Kidney (tissue), 13 donors: ENCODE measurements at regions not wholly inside any gene's neighbourhood (a gene's known extent, or its start where the extent isn't known, plus 50 kb on each side); places are given as distances from the start of the nearest gene placed in this dataset.
A peak's percentile ranks its signal among the peaks of the same experiment; 100 is the strongest.

Experiments used
- DNase-seq, 5 donors: peaks; one replicate each; pipeline ENCODE4 v3.0.0-alpha.2; 2013 to 2020
- FAIRE-seq: peaks from 2 replicates; lab custom pipeline; 2012; peaks lifted over from hg19 to GRCh38; lab: Jason Lieb, UNC
- H3K27ac ChIP-seq, 2 donors: one replicate each; pipeline ENCODE4 v1.7.0; 2013; ENCODE audit warnings: low read depth in 2 of 2, low read length in 2 of 2, inconsistent platforms in 1 of 2
- H3K27me3 ChIP-seq: one replicate; pipeline ENCODE4 v1.7.1; 2013; ENCODE audit warnings: low read length, inconsistent platforms; ENCODE audit not compliant: control insufficient read depth, insufficient read depth
- H3K36me3 ChIP-seq, 3 donors: one replicate each; pipeline versions ENCODE4 v1.7.0 to v1.7.1; 2013; ENCODE audit warnings: low read length in 3 of 3, control low read depth in 1 of 3, inconsistent platforms in 1 of 3; ENCODE audit not compliant: insufficient read depth in 3 of 3, control insufficient read depth in 2 of 3
- H3K4me1 ChIP-seq, 3 donors: one replicate each; pipeline versions ENCODE4 v1.7.0 to v1.7.1; 2013; ENCODE audit warnings: low read length in 3 of 3, inconsistent platforms in 1 of 3, low read depth in 1 of 3; ENCODE audit not compliant: control insufficient read depth in 2 of 3, insufficient read depth in 2 of 3
- H3K4me3 ChIP-seq, 3 donors: one replicate each; pipeline versions ENCODE4 v1.7.0 to v1.8.1; 2013; ENCODE audit warnings: low read length in 3 of 3, control low read depth in 1 of 3, inconsistent platforms in 1 of 3
- H3K9ac ChIP-seq, 3 donors: one replicate each; pipeline versions ENCODE4 v1.7.0 to v1.7.1; 2013; ENCODE audit warnings: low read length in 3 of 3, control low read depth in 1 of 3, inconsistent platforms in 1 of 3
- H3K9me3 ChIP-seq, 3 donors: one replicate each; pipeline versions ENCODE4 v1.7.0 to v1.7.1; 2013; ENCODE audit warnings: low read length in 3 of 3, control low read depth in 1 of 3, inconsistent platforms in 1 of 3; ENCODE audit not compliant: control insufficient read depth in 2 of 3, insufficient read depth in 1 of 3
- intact Hi-C: fragments of 100-400 bp; cut with DNase I; formaldehyde crosslinking; loops from one replicate; pipeline ENCODE4 v1.11.1; 2022
- TF ChIP-seq, protein P1 (sequence below): IDR thresholded peaks from 3 replicates; pipeline ENCODE4 v1.5.1; 2012; ENCODE audit warnings: mild to moderate bottlenecking, moderate library complexity, borderline replicate concordance; ENCODE audit not compliant: insufficient read depth; ENCODE audit errors: extremely low read depth
- donor health status: control.
- donor health status: control.
- donor health status: control.
- donor health status: control.
- donor health status: control.
- donor health status: DM: yes; HTN: yes; CAD: no.
- donor health status: Normal renal cell carcinoma (clear cell type).

DNA sequence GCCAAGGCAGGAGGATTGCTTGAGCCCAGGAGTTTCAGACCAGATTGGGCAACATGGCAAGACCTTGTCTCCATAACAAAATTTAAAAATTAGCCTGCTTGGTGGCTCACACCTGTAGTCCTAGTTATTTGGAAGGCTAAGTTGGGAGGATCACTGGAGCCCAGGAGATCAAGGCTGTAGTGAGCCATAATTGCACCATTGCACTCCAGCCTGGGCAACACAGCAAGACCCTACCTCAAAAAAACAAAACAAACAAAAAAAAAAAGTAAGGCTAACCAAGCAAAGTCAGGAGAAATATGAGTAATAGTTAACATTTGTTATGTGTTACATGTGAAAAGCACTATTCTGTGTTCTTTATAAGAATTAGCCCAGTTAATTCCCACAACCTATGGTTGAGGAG is 74.7 kb downstream of the FOXB2 start:
- DNase-seq (no peak), FAIRE-seq (no peak)
- H3K4me1 ChIP-seq = no peaks in the 10 kb centered on the region
- no peaks in the 10 kb centered on the region for H3K9me3 ChIP-seq
- no peak overlapping the region for H3K27ac ChIP-seq
- H3K27me3 ChIP-seq = no peaks in the 10 kb centered on the region
- no peak overlapping the region for H3K4me3 ChIP-seq
- TF ChIP-seq, protein P1, sequence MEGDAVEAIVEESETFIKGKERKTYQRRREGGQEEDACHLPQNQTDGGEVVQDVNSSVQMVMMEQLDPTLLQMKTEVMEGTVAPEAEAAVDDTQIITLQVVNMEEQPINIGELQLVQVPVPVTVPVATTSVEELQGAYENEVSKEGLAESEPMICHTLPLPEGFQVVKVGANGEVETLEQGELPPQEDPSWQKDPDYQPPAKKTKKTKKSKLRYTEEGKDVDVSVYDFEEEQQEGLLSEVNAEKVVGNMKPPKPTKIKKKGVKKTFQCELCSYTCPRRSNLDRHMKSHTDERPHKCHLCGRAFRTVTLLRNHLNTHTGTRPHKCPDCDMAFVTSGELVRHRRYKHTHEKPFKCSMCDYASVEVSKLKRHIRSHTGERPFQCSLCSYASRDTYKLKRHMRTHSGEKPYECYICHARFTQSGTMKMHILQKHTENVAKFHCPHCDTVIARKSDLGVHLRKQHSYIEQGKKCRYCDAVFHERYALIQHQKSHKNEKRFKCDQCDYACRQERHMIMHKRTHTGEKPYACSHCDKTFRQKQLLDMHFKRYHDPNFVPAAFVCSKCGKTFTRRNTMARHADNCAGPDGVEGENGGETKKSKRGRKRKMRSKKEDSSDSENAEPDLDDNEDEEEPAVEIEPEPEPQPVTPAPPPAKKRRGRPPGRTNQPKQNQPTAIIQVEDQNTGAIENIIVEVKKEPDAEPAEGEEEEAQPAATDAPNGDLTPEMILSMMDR = no peak
- H3K9ac ChIP-seq = no peak overlapping the region
- intact Hi-C loops = no loop called here
- no peaks in the 10 kb centered on the region for H3K36me3 ChIP-seq

DNA sequence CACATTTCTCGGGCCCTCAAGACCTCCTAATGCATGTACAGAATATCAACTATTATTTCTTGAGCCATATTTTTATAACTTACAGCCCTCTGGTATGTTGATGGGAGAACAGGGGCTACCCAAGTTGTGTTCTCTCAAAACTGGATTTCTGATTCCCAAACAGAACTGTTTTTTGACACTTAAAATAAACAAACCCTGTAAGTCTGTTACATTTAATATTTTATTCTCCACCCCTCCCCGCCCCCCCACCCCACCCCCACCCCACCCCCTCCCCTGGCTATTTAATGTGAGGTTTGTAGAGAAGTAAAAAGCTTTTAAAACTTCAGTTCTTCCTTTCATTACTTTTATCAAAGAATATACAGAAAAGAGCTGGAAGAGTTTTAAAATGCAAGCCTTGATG is 77.9 kb downstream of the FOXB2 start:
- H3K27me3 ChIP-seq = no peaks in the 10 kb centered on the region
- no peaks in the 10 kb centered on the region for H3K4me1 ChIP-seq
- no peaks in the 10 kb centered on the region for H3K36me3 ChIP-seq
- no peaks in the 10 kb centered on the region for H3K9me3 ChIP-seq
- H3K4me3 ChIP-seq = no peak overlapping the region
- no peak overlapping the region for H3K9ac ChIP-seq
- TF ChIP-seq, protein P1 = no peak
- intact Hi-C loops = no loop called here
- FAIRE-seq = no peak
- no peak for DNase-seq
- no peak overlapping the region for H3K27ac ChIP-seq

DNA sequence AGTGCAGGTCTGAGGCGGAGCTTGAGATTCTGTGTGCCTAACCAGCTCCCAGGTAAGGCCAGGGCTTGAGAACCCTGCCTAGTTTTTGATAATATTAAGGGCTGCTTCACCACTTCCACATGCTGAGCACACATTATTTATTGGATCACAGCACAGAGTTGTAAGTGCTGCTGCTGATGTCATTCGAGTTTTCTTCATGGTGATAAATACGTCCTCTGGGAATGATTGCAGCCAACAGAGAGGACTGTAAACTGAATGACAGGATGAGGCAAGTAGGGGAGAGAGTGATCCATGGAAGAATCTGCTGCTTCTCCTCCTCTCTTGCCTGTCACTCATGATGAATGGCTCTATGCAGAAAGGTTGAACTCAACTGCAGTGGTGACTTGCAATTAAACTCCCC is 77.9 kb upstream of the VPS13A start:
- Histone ChIP-seq H3K36me3 (no peaks in the 10 kb centered on the region), H3K4me3 (no peak overlapping the region), H3K9me3 (peaks cover 0 to 4% (median 0%) of the 10 kb centered on the region in 3 donors), H3K27me3 (no peaks in the 10 kb centered on the region), H3K9ac (no peak overlapping the region), H3K27ac (no peak overlapping the region), H3K4me1 (no peaks in the 10 kb centered on the region)
- intact Hi-C loops = no loop called here
- TF ChIP-seq, protein P1 = no peak
- peak in 3 of 5 donors; percentile 10 to 56 (median 45) for DNase-seq
- FAIRE-seq = no peak

DNA sequence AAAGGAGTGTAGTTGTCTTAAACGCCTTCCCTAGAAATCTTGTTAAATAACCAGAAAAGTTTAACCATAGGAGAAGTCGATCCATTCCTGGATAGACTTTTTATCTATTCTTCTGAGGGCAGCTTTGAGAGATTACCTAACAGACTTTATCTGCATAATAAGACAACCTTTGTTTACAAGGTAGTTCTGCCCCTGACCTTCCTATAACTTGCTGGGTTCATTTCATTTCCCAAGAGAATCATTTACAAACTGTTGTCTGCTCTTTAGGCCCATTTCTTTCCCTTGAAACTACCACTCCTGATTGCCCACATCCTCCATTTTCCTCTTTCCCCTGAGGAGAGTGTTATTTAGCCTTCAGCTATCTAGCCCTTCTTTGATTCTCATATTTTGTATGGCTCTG is 65.9 kb upstream of the VPS13A start:
- FAIRE-seq (no peak), DNase-seq (no peak)
- H3K9me3 ChIP-seq = no peaks in the 10 kb centered on the region
- H3K4me3 ChIP-seq = no peak overlapping the region
- H3K9ac ChIP-seq = no peak overlapping the region
- H3K27ac ChIP-seq = no peak overlapping the region
- H3K4me1 ChIP-seq = no peaks in the 10 kb centered on the region
- no peaks in the 10 kb centered on the region for H3K27me3 ChIP-seq
- intact Hi-C loops = no loop called here
- no peaks in the 10 kb centered on the region for H3K36me3 ChIP-seq
- TF ChIP-seq, protein P1 = no peak
